GM18951 (cell line): ENCODE measurements at regions not wholly inside any gene's neighbourhood (a gene's known extent, or its start where the extent isn't known, plus 50 kb on each side); places are given as distances from the start of the nearest gene placed in this dataset.
"Not testable (repeated sequence)": the region's sequence is repeated elsewhere in the genome, so short reads cannot be mapped to it uniquely, and the experiment has no call there.

Experiments
- POLR2A ChIP-seq: IDR thresholded peaks from 4 replicates; pipeline ENCODE4 v1.6.1; 2011; ENCODE audit warnings: mild to moderate bottlenecking; ENCODE audit not compliant: insufficient read length, insufficient read depth; ENCODE audit errors: extremely low read depth
- in situ Hi-C: fragments of 300-500 bp; cut with MboI; formaldehyde crosslinking; loops from one replicate; pipeline ENCODE4 v1.12.0; 2022; ENCODE audit warnings: low sequenced_read_pairs, mixed read lengths, inconsistent platforms; ENCODE audit not compliant: unreplicated experiment

GRCh38 chr4:23039818-23040217 is 347.1 kb downstream of the GBA3 start:
- no peak for TF ChIP-seq POLR2A
- in situ Hi-C loops: no loop called here

GRCh38 chr4:23038626-23039491 is 346.1 kb downstream of the GBA3 start:
- in situ Hi-C loops: no loop called here
- no peak for TF ChIP-seq POLR2A

- TF ChIP-seq POLR2A: no peak
- in situ Hi-C loops: no loop called here
These were observed 344.3 kb downstream of the GBA3 start for GRCh38 chr4:23036921-23037495.

GRCh38 chr4:23036503-23036902 is 343.8 kb downstream of the GBA3 start:
- no peak for TF ChIP-seq POLR2A
- in situ Hi-C loops: no loop called here

- in situ Hi-C loops: no loop called here
- no peak for TF ChIP-seq POLR2A
These were observed 342.9 kb downstream of the GBA3 start for GRCh38 chr4:23035521-23036056.

GRCh38 chr4:23034731-23035130 is 342.0 kb downstream of the GBA3 start:
- no peak for TF ChIP-seq POLR2A
- in situ Hi-C loops: no loop called here

GRCh38 chr4:23033796-23034195 is 341.1 kb downstream of the GBA3 start:
- in situ Hi-C loops: no loop called here
- TF ChIP-seq POLR2A: no peak

- no peak for TF ChIP-seq POLR2A
These were observed 336.1 kb downstream of the GBA3 start for GRCh38 chr4:23028875-23029274.

GRCh38 chr4:23023666-23024065 is 330.9 kb downstream of the GBA3 start:
- TF ChIP-seq POLR2A: no peak
- in situ Hi-C loops: no loop called here

More at GRCh38 chr4:23028875-23029274, 336.1 kb downstream of the GBA3 start:
- in situ Hi-C loops: no loop called here

GRCh38 chr4:23023121-23023520 is 330.4 kb downstream of the GBA3 start:
- in situ Hi-C loops: no loop called here
- no peak for TF ChIP-seq POLR2A

- in situ Hi-C loops: no loop called here
- TF ChIP-seq POLR2A: no peak
These were observed 329.3 kb downstream of the GBA3 start for GRCh38 chr4:23022032-23022431.

- in situ Hi-C loops: no loop called here
- no peak for TF ChIP-seq POLR2A
These were observed 328.3 kb downstream of the GBA3 start for GRCh38 chr4:23021040-23021439.

- in situ Hi-C loops: not testable (repeated sequence)
These were observed 327.7 kb downstream of the GBA3 start for GRCh38 chr4:23020399-23020798.

GRCh38 chr4:23016981-23017380 is 324.2 kb downstream of the GBA3 start:
- no peak for TF ChIP-seq POLR2A
- in situ Hi-C loops: no loop called here
